GM23338 (cell line): ENCODE measurements at regions not wholly inside any gene's neighbourhood (a gene's known extent, or its start where the extent isn't known, plus 50 kb on each side); places are given as distances from the start of the nearest gene placed in this dataset.

Experiments used
- ATAC-seq: fragments of 200-7000 bp; cut with Tn5 transposase; 3 replicates; pipeline ENCODE4 v1.9.1; 2020
- DNase-seq: peaks from one replicate; pipeline ENCODE4 v3.0.0-alpha.2; 2015; ENCODE audit warnings: low spot score
- H2AFZ ChIP-seq: fragments of 200-600 bp; sonication (generic); 2 replicates; pipeline ENCODE4 v1.8.0; 2016; ENCODE audit warnings: antibody characterized with exemption, mild to moderate bottlenecking, moderate library complexity
- H3F3A ChIP-seq: fragments of 200-600 bp; sonication (generic); replicated peaks from 2 replicates; pipeline ENCODE4 v1.8.0; 2017; ENCODE audit warnings: antibody characterized with exemption, mixed run types, low read depth
- H3K27ac ChIP-seq: fragments of 200-600 bp; sonication (generic); 2 replicates; pipeline ENCODE4 v1.6.1; 2016; ENCODE audit warnings: low read depth
- H3K27me3 ChIP-seq: fragments of 200-600 bp; sonication (generic); 2 replicates; pipeline ENCODE4 v1.8.0; 2016; ENCODE audit warnings: mild to moderate bottlenecking, mixed run types, moderate library complexity; ENCODE audit not compliant: insufficient read depth
- H3K36me3 ChIP-seq: fragments of 200-600 bp; sonication (generic); 2 replicates; pipeline ENCODE4 v1.8.0; 2016; ENCODE audit warnings: mild to moderate bottlenecking; ENCODE audit not compliant: insufficient read depth
- H3K4me1 ChIP-seq: fragments of 200-600 bp; sonication (generic); 2 replicates; pipeline ENCODE4 v1.8.0; 2016; ENCODE audit warnings: mild to moderate bottlenecking, moderate library complexity; ENCODE audit not compliant: insufficient read depth
- H3K4me2 ChIP-seq: fragments of 200-600 bp; sonication (generic); 2 replicates; pipeline ENCODE4 v1.7.1; 2017; ENCODE audit warnings: mixed run types
- H3K4me3 ChIP-seq: fragments of 200-600 bp; sonication (generic); 2 replicates; pipeline ENCODE4 v1.6.1; 2016; ENCODE audit warnings: mixed run types
- H3K79me2 ChIP-seq: fragments of 200-600 bp; sonication (generic); replicated peaks from 2 replicates; pipeline ENCODE4 v1.8.0; 2017; ENCODE audit warnings: mild to moderate bottlenecking; ENCODE audit not compliant: insufficient read depth
- H3K9me2 ChIP-seq: fragments of 200-600 bp; sonication (generic); 2 replicates; pipeline ENCODE4 v1.8.0; 2017; ENCODE audit not compliant: insufficient read depth
- H4K20me1 ChIP-seq: fragments of 200-600 bp; sonication (generic); replicated peaks from 2 replicates; pipeline ENCODE4 v1.8.0; 2017; ENCODE audit warnings: mild to moderate bottlenecking; ENCODE audit not compliant: insufficient read depth
- H3K27ac Mint-ChIP-seq: 2 replicates; pipeline ENCODE4 v1.8.0; 2020; ENCODE audit warnings: inconsistent platforms, mild to moderate bottlenecking, moderate library complexity, mixed read lengths
- H3K27me3 Mint-ChIP-seq: 3 replicates; pipeline ENCODE4 v1.8.0; 2022; ENCODE audit warnings: low read depth, mild to moderate bottlenecking, moderate library complexity, mixed read lengths, inconsistent platforms; ENCODE audit not compliant: insufficient read depth, poor library complexity
- H3K36me3 Mint-ChIP-seq: 3 replicates; pipeline ENCODE4 v1.8.0; 2021; ENCODE audit warnings: low read depth, mild to moderate bottlenecking, inconsistent platforms, moderate library complexity, mixed read lengths
- H3K4me1 Mint-ChIP-seq: 3 replicates; pipeline ENCODE4 v1.8.0; 2020; ENCODE audit warnings: mild to moderate bottlenecking, inconsistent platforms, mixed read lengths
- H3K4me3 Mint-ChIP-seq: 3 replicates; pipeline ENCODE4 v1.8.0; 2021; ENCODE audit warnings: moderate library complexity, mild to moderate bottlenecking, inconsistent platforms, mixed read lengths
- H3K9me3 Mint-ChIP-seq: 3 replicates; pipeline ENCODE4 v1.8.0; 2020; ENCODE audit warnings: moderate library complexity, mild to moderate bottlenecking, inconsistent platforms, mixed read lengths
- CREB1 ChIP-seq: fragments of 250-450 bp; sonication (Bioruptor Pico); IDR thresholded peaks from 2 replicates; pipeline ENCODE4 v1.5.0; 2020; ENCODE audit warnings: low read depth, mild to moderate bottlenecking, moderate library complexity
- CTCF ChIP-seq, 2 experiments: fragments of 200-600 bp in 1 of 2; sonication (generic) in 1 of 2; conservative IDR thresholded peaks; 2 replicates each; pipeline versions ENCODE4 v1.5.1 to v1.6.1; 2016 to 2017; ENCODE audit warnings: antibody characterized with exemption in 2 of 2, low read depth in 2 of 2, mild to moderate bottlenecking in 2 of 2, moderate library complexity in 1 of 2
- ETS1 ChIP-seq: IDR thresholded peaks from 2 replicates; pipeline ENCODE4 v1.6.1; 2016; ENCODE audit warnings: antibody characterized with exemption
- EZH2 ChIP-seq: fragments of 200-600 bp; sonication (generic); IDR thresholded peaks from one replicate; pipeline ENCODE4 v1.8.0; 2017; ENCODE audit warnings: antibody characterized with exemption, mild to moderate bottlenecking, low read depth; ENCODE audit not compliant: unreplicated experiment
- EZH2phosphoT487 ChIP-seq: fragments of 200-600 bp; sonication (generic); IDR thresholded peaks from one replicate; pipeline ENCODE4 v1.8.1; 2018; ENCODE audit warnings: antibody characterized with exemption; ENCODE audit not compliant: unreplicated experiment
- JUNB ChIP-seq: IDR thresholded peaks from one replicate; pipeline ENCODE4 v1.6.1; 2016; ENCODE audit warnings: antibody characterized with exemption; ENCODE audit not compliant: unreplicated experiment
- NANOG ChIP-seq: IDR thresholded peaks from 2 replicates; pipeline ENCODE4 v1.6.1; 2016; ENCODE audit warnings: antibody characterized with exemption, borderline replicate concordance
- POLR2AphosphoS5 ChIP-seq: IDR thresholded peaks from 2 replicates; pipeline ENCODE4 v1.6.1; 2016; ENCODE audit warnings: antibody characterized with exemption, low read depth
- STAT1 ChIP-seq: IDR thresholded peaks from one replicate; pipeline ENCODE4 v1.6.1; 2016; ENCODE audit warnings: antibody characterized with exemption; ENCODE audit not compliant: unreplicated experiment
- ZNF114 ChIP-seq: fragments of 250-450 bp; sonication (Bioruptor Pico); IDR thresholded peaks from 2 replicates; pipeline ENCODE4 v1.5.0; 2020; ENCODE audit warnings: mild to moderate bottlenecking, moderate library complexity
- ZNF331 ChIP-seq: fragments of 250-450 bp; sonication (Bioruptor Pico); IDR thresholded peaks from 2 replicates; pipeline ENCODE4 v1.5.0; 2020; ENCODE audit warnings: low read depth, mild to moderate bottlenecking, moderate library complexity
- ZNF462 ChIP-seq: fragments of 250-450 bp; sonication (Bioruptor Pico); IDR thresholded peaks from 2 replicates; pipeline ENCODE4 v1.5.0; 2020; ENCODE audit warnings: mild to moderate bottlenecking, moderate library complexity
- TF ChIP-seq, protein P1 (sequence below): IDR thresholded peaks from one replicate; pipeline ENCODE4 v1.6.1; 2018; ENCODE audit warnings: antibody characterized with exemption; ENCODE audit not compliant: unreplicated experiment

GRCh38 chr14:28603606-28604005 is 163.0 kb upstream of the FOXG1 start:
- Histone ChIP-seq H3F3A (no peaks in the 10 kb centered on the region), H3K4me2 (no peak overlapping the region), H3K79me2 (no peaks in the 10 kb centered on the region), H3K9me2 (no peaks in the 10 kb centered on the region), H3K36me3 (no peaks in the 10 kb centered on the region), H3K27ac (no peak overlapping the region), H3K27me3 (no peaks in the 10 kb centered on the region), H2AFZ (no peak overlapping the region), H4K20me1 (no peaks in the 10 kb centered on the region), H3K4me3 (no peak overlapping the region), H3K4me1 (no peaks in the 10 kb centered on the region)
- ATAC-seq, result no peak
- Mint-ChIP-seq H3K4me3 (no peak overlapping the region), H3K36me3 (no peaks in the 10 kb centered on the region), H3K9me3 (no peaks in the 10 kb centered on the region; the same call in 2 of the 3 replicates), H3K27ac (no peak overlapping the region), H3K4me1 (no peaks in the 10 kb centered on the region), H3K27me3 (no peaks in the 10 kb centered on the region)
- no peak for DNase-seq
- TF ChIP-seq EZH2 (no peak), EZH2phosphoT487 (no peak), NANOG (no peak), POLR2AphosphoS5 (no peak), CTCF (conservative IDR thresholded peaks at IDR 0.05; ENCODE audit: low read depth in 2 of 2) (no peak), JUNB (no peak), ZNF462 (CRISPR knock-in tag) (no peak), STAT1 (no peak), ZNF331 (CRISPR knock-in tag) (no peak), CREB1 (CRISPR knock-in tag) (no peak), ETS1 (no peak), ZNF114 (CRISPR knock-in tag) (no peak)
- TF ChIP-seq, protein P1, sequence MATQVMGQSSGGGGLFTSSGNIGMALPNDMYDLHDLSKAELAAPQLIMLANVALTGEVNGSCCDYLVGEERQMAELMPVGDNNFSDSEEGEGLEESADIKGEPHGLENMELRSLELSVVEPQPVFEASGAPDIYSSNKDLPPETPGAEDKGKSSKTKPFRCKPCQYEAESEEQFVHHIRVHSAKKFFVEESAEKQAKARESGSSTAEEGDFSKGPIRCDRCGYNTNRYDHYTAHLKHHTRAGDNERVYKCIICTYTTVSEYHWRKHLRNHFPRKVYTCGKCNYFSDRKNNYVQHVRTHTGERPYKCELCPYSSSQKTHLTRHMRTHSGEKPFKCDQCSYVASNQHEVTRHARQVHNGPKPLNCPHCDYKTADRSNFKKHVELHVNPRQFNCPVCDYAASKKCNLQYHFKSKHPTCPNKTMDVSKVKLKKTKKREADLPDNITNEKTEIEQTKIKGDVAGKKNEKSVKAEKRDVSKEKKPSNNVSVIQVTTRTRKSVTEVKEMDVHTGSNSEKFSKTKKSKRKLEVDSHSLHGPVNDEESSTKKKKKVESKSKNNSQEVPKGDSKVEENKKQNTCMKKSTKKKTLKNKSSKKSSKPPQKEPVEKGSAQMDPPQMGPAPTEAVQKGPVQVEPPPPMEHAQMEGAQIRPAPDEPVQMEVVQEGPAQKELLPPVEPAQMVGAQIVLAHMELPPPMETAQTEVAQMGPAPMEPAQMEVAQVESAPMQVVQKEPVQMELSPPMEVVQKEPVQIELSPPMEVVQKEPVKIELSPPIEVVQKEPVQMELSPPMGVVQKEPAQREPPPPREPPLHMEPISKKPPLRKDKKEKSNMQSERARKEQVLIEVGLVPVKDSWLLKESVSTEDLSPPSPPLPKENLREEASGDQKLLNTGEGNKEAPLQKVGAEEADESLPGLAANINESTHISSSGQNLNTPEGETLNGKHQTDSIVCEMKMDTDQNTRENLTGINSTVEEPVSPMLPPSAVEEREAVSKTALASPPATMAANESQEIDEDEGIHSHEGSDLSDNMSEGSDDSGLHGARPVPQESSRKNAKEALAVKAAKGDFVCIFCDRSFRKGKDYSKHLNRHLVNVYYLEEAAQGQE, result no peak
